NCI-H146 (cell line): ENCODE measurements at regions not wholly inside any gene's neighbourhood (a gene's known extent, or its start where the extent isn't known, plus 50 kb on each side); places are given as distances from the start of the nearest gene placed in this dataset.
"Not testable (repeated sequence)": the region's sequence is repeated elsewhere in the genome, so short reads cannot be mapped to it uniquely, and the experiment has no call there.

Experiments used
- DNase-seq: peaks from one replicate; lab custom pipeline; 2025; lab: John Stamatoyannopoulos, UW

DNA sequence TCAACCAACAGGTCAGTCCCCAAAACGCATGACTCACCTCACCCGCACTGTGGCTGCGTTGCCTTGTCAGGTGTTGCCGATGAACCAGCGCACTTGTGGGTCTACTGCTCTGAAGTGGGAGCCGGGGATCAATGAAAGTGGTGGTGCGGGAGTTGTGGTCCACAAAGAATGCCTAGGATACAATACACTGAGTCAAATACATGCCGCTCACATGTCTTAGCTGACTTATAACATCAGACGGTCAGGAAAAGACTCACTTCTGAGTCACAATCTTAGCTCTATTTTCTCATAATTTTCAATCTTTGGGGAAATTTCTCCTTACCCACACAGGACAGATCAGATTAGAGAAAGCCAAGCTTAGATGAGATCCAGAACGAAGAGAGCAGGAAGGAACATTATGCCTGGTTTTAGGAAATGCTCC lies 107.1 kb upstream of the STK17B start:
- DNase-seq, result no peak

DNA sequence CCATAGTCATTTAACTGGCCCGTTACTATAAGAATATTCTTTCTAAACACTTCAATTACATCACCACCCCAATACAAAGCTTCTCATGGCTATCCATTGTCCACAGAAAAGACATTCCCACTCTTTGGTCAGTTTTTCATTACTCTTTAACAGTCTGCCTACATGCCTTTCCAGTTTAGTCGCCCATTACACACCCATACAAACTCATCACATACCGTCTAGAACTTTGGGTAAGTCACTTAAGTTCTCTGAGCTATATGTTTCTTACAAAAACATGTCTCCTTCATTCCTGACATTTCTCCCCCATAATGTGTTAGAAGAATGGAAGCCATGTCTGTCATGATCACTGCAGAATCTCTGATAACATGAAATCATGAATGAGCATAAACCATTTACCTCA lies 108.2 kb upstream of the STK17B start:
- no peak for DNase-seq

- DNase-seq, result no peak
Measured at GRCh38 chr2:196284144-196284844, 112.9 kb upstream of the STK17B start.

DNA sequence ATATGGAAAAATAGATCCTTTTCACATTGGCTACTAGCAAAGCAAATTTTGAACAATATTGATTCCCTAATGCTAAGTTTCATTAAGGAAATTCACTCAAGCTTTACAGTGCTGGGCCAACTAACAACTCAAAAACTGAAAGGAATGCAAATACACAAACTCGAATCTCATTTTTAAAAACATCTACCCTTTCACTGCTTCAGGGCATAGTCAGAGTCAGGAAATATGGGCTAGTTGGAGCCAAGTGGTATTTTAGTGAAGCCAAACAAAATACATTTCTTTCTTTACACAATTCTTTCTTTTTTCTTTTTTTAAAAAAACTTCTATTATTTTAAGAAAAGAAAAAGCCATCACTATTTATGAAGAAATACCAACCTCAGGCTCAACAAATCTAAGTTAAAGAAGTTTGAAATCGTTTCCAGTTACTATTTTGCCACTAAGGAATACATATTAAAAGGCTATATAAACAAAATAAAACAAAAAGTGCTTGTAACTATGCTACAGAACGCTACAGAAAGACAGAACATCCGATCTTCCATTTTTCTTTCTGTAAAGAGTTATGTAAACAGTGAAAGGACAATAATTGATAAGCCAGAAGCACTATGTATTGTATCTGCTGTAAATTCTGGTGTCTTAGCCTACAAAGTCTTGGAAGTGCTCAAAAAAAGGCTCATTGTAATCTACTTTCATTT lies 113.6 kb upstream of the STK17B start:
- no peak for DNase-seq

GRCh38 chr2:196286821-196287220 lies 115.4 kb upstream of the STK17B start:
- DNase-seq, result no peak

DNA sequence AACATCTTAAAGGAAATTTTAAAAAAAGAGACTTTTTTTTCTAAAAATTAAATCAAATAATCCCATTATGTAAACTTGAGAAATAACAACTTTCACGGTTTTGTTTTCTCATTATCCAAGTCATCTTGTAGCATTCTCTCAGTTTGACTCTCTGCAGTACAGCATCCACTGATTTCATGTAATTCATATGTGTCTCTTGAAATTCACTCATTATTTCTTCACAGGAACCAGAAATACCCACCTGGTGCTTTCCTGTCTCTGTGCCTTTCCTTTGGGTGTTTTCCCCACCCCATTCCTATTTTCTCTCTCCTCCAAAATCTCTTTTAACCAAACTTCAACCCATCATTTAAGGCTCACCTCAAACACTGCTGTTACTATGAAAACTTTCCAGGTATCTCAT lies 116.1 kb upstream of the STK17B start:
- no peak for DNase-seq

- DNase-seq, result no peak
Measured at GRCh38 chr2:196288006-196288538, 116.7 kb upstream of the STK17B start.

- no peak for DNase-seq
Measured at GRCh38 chr2:196289000-196289399, 117.6 kb upstream of the STK17B start.

DNA sequence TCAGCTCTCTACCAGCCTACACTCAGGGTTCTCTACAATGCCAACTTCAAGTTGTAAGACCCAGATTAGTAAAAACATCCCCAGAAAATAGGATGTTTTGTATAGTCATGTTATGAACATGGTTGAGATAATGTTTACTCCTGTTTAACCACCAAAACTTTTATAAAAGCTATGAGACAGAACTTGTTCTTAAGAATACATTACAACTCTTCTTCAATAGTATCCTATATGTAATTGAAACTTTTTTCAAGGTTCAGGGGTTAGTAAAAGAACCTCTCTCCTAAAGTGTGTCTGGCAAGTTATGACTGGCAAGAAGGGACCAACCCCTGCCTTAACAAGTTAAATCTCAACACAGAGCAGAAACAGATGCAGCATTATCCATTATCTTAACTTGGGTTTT lies 118.8 kb upstream of the STK17B start:
- DNase-seq, result no peak

DNA sequence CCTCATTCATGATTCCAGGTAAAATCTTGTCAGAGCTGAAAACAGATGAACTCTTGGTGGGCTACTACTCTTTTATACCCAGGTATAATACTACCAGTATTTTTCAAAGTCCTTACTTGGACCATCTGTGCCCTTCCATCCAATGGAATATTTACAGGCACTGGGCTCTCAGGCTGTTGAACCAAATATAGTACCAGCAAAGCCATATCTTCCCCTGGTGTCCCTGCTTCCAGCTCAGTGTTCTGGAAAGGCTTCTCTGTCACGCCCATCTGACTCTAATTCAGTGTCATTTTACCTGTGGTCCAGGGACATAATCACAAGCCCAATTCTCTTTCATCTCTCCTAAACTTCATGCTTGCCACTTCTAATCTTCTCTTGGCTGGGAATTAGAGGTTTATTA lies 119.2 kb upstream of the STK17B start:
- DNase-seq, result no peak

DNA sequence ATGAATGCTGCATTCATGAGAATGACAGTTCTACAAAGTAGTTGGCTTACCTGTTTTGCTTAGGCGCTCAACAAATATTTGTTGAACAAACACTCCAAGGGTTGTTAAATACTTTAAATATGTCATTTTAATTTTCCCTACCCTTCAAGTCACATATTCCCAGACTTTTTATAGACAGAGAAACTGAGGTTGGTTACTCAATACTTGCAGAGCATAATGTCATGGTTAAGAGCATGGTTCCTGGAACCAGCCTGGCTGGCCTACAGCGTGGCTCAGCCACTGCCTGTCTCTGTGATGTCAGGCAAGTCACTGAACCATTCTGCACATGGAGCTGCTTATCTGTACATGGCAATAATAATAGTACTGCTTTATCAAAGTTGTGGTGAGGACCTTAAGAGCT lies 120.0 kb upstream of the STK17B start:
- no peak for DNase-seq

GRCh38 chr2:196291873-196292800 lies 120.8 kb upstream of the STK17B start:
- no peak for DNase-seq

DNA sequence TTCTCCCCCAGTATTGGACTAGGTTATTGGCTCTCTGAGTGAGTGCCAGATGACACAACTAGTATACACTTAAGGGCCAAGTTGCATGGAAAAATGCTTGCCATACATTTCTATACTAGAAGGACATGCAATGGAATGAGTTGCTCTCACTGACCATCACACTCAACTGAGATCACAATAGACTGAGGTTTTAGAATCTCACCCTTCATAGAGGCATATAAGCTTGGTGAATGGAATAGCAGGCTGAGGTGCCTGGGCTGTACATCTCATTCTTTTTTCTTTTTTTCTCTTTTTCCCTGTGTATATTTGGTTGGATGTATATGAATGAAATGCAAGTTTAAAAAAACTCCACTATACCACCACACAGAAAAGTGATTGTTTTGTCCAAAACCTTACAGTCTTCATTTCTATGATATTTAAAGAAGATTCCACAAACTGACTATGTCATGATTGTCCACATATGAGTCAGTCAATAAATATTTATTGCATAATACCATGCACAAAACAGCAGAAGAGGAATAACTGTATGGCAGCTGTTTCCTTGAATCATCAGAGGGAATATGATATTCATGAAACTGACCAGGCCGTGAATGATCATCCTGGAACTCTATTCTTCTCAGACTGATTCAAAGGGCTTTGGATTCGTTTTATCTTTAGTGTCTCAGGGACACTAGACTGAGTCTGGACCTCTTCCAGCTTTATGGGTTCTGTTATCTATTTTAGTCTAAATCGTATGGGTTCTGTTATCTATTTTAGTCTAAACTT lies 122.6 kb upstream of the STK17B start:
- no peak for DNase-seq

GRCh38 chr2:196294516-196294909 lies 123.1 kb upstream of the STK17B start:
- no peak for DNase-seq

GRCh38 chr2:196295005-196295404 lies 123.6 kb upstream of the STK17B start:
- DNase-seq, result no peak

DNA sequence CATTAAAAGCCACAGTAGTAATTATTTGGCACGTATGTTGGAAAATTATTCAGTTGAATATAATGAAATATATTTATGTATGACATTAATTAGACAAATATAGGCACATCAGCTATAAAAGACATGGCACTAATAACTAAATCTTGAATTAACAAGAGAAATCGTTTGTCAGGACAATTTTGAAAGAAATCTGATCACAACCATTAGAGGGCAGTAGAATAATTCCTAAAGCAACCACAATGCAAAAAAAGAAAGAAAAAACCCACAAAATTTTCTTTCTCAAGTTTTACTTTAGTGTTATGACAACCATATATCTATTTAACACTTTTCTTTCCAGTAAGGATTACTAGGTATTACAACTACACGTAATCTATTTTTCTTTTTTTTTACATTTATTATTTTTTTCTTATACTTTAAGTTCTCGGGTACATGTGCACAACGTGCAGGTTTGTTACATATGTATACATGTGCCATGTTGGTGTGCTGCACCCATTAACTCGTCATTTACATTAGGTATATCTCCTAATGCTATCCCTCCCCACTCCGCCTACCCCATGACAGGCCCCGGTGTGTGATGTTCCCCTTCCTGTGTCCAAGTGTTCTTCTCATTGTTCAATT lies 126.8 kb upstream of the STK17B start:
- not testable (repeated sequence) for DNase-seq

DNA sequence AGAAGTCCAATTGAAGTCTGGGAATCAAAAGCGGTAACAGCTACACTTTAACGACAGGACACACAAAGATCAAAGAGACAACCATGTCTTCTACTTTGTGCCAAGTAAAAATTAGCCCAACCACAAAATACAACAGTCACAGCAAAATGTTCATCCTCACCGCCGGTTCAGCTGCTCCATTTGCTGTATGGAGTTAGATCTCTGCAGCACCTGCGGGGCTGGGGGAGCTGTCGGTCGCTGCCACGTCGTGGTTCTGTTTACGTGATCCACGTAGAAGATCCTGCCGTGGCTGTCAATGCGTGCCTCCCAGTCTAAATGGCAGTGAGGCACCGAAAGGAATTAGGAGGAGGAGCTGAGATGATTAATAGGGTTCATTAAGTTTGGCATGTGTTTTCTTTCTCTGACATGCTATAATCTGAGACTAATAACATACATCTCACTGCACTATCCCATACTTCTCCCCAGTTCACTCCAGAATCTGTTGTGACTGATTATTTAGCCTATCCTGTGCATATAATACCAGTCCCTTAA lies 136.5 kb upstream of the STK17B start:
- no peak for DNase-seq

DNA sequence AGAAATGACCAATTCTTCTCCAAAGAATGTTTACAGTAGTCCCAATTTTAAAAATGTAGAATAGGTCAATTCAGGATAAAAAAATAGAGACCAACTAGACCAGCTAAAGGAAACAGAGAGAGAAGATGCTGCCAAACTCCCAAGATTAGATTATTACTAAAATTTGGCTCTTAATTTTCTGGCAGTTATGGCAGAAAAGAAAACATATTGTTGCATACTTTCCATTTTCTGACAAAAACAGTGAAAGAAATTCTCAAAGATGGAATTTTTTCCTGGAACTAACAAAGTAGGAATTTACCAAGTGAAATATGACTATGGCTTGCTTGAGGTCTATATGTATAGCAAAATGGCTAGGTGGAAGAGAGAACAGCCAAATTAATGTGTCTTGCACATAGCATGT lies 138.3 kb upstream of the STK17B start:
- no peak for DNase-seq

DNA sequence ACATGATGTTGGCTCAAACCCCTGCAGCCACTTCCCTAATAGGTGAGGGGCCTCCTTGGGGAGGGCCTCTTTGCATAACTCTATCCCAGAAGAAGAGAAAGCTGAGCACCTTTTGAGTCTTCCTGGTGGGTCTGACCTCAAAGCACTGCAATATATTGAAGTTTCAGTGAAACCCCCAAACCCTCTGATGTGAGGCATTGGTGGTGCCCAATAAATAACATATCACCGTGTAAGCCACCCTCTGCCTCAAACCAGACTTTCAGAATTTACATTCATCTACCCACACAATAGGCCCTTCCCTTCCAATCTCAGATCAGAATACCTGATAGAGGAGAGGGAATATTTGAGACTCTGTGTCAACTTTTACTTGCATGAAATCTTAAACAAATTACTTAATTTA lies 142.8 kb upstream of the STK17B start:
- DNase-seq, result no peak

DNA sequence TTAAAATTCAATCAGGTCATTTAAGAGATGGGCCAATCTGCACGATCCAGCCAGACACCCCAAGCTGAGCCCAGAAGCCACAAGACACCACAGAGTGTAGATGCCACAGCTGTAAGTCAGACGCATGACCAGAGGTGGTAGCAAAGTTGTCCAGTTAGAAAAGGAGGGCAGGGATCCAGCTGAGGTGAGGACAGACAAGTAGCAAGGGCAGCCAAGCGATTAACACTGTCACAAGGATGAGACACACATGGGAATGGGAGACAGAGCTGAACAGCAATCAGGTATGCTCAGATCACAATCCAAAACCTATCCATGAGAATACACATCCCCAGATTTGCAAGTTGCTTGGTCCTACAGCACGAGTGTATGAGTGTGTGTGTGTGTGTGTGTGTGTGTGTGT lies 143.4 kb upstream of the STK17B start:
- DNase-seq, result no peak
